ENCODE measurements at regions not wholly inside any gene's neighbourhood (a gene's known extent, or its start where the extent isn't known, plus 50 kb on each side); places are given as distances from the start of the nearest gene placed in this dataset.

GRCh38 chr5:32499261-32499660 lies 54.7 kb upstream of the ZFR start:
- no peaks in the 10 kb centered on the region for H3K36me3 ChIP-seq
- TF ChIP-seq POLR2AphosphoS5 (IDR thresholded peaks at IDR 0.05): no peak
- TF ChIP-seq EP300 (IDR thresholded peaks at IDR 0.05): no peak
- TF ChIP-seq POLR2A (IDR thresholded peaks at IDR 0.05; ENCODE audit: low read depth): no peak
- TF ChIP-seq, protein P1, sequence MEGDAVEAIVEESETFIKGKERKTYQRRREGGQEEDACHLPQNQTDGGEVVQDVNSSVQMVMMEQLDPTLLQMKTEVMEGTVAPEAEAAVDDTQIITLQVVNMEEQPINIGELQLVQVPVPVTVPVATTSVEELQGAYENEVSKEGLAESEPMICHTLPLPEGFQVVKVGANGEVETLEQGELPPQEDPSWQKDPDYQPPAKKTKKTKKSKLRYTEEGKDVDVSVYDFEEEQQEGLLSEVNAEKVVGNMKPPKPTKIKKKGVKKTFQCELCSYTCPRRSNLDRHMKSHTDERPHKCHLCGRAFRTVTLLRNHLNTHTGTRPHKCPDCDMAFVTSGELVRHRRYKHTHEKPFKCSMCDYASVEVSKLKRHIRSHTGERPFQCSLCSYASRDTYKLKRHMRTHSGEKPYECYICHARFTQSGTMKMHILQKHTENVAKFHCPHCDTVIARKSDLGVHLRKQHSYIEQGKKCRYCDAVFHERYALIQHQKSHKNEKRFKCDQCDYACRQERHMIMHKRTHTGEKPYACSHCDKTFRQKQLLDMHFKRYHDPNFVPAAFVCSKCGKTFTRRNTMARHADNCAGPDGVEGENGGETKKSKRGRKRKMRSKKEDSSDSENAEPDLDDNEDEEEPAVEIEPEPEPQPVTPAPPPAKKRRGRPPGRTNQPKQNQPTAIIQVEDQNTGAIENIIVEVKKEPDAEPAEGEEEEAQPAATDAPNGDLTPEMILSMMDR (IDR thresholded peaks at IDR 0.05): no peak
- intact Hi-C loops (cut with DNase I): no loop called here

GRCh38 chr5:32498484-32498883 lies 53.9 kb upstream of the ZFR start:
- intact Hi-C loops (cut with DNase I): no loop called here

More at GRCh38 chr5:32499261-32499660, 54.7 kb upstream of the ZFR start:
- Histone ChIP-seq H3K4me1 (peaks cover under 1 to 7% (median 4%) of the 10 kb centered on the region in 4 donors), H3K27ac (replicated peaks in 1 of 4) (no peak overlapping the region), H3K4me3 (no peak overlapping the region), H3K27me3 (no peaks in the 10 kb centered on the region), H3K9me3 (no peaks in the 10 kb centered on the region)
- 90% methylated on average over 2 of the region's 2 CpGs for WGBS
- no peak for DNase-seq (ENCODE audit: extremely low spot score)

GRCh38 chr5:32496104-32496503 lies 51.6 kb upstream of the ZFR start:
- Histone ChIP-seq H3K27ac (replicated peaks in 1 of 4) (no peak overlapping the region), H3K9me3 (no peaks in the 10 kb centered on the region), H3K27me3 (no peaks in the 10 kb centered on the region), H3K4me1 (no peaks in the 10 kb centered on the region), H3K4me3 (no peak overlapping the region), H3K36me3 (no peaks in the 10 kb centered on the region)
- DNase-seq (ENCODE audit: extremely low spot score): no peak
- WGBS: 89% methylated on average over 5 of the region's 5 CpGs
- TF ChIP-seq POLR2AphosphoS5 (IDR thresholded peaks at IDR 0.05) (no peak), POLR2A (IDR thresholded peaks at IDR 0.05; ENCODE audit: low read depth) (no peak), EP300 (IDR thresholded peaks at IDR 0.05) (no peak)
- TF ChIP-seq, protein P1 (IDR thresholded peaks at IDR 0.05): no peak
- intact Hi-C loops (cut with DNase I): no loop called here

More at GRCh38 chr5:32498484-32498883, 53.9 kb upstream of the ZFR start:
- H3K9me3 ChIP-seq: no peaks in the 10 kb centered on the region
- no peaks in the 10 kb centered on the region for H3K4me1 ChIP-seq
- DNase-seq (ENCODE audit: extremely low spot score): no peak
- no peak overlapping the region for H3K27ac ChIP-seq (replicated peaks in 1 of 4)
- TF ChIP-seq POLR2AphosphoS5 (IDR thresholded peaks at IDR 0.05) (no peak), EP300 (IDR thresholded peaks at IDR 0.05) (no peak), POLR2A (IDR thresholded peaks at IDR 0.05; ENCODE audit: low read depth) (no peak)
- TF ChIP-seq, protein P1 (IDR thresholded peaks at IDR 0.05): no peak
- no peaks in the 10 kb centered on the region for H3K36me3 ChIP-seq
- no peaks in the 10 kb centered on the region for H3K27me3 ChIP-seq
- no peak overlapping the region for H3K4me3 ChIP-seq

GRCh38 chr5:32494827-32495226 lies 50.3 kb upstream of the ZFR start:
- H3K27ac ChIP-seq (replicated peaks in 1 of 4): no peak overlapping the region
- H3K4me3 ChIP-seq: no peak overlapping the region
- H3K4me1 ChIP-seq: peaks cover 0 to 5% (median 3%) of the 10 kb centered on the region in 4 donors
- DNase-seq (ENCODE audit: extremely low spot score): no peak
- TF ChIP-seq POLR2AphosphoS5 (IDR thresholded peaks at IDR 0.05): no peak
- no peak for TF ChIP-seq POLR2A (IDR thresholded peaks at IDR 0.05; ENCODE audit: low read depth)
- no peak for TF ChIP-seq EP300 (IDR thresholded peaks at IDR 0.05)
- TF ChIP-seq, protein P1 (IDR thresholded peaks at IDR 0.05): no peak
- 98% methylated on average over 6 of the region's 6 CpGs for WGBS
- H3K9me3 ChIP-seq: no peaks in the 10 kb centered on the region
- H3K27me3 ChIP-seq: no peaks in the 10 kb centered on the region
- intact Hi-C loops (cut with DNase I): no loop called here
- H3K36me3 ChIP-seq: no peaks in the 10 kb centered on the region
